Mucosa of descending colon (tissue), 3 donors: ENCODE measurements at regions not wholly inside any gene's neighbourhood (a gene's known extent, or its start where the extent isn't known, plus 50 kb on each side); places are given as distances from the start of the nearest gene placed in this dataset.
A peak's percentile ranks its signal among the peaks of the same experiment; 100 is the strongest.

ENCODE experiments used
- ATAC-seq: fragments of 200-7000 bp; cut with Tn5 transposase; one replicate; pipeline ENCODE4 v1.9.1; 2020; ENCODE audit warnings: mild to moderate bottlenecking, moderate library complexity
- DNase-seq, 3 donors: peaks; one replicate each; pipeline ENCODE4 v3.0.0-alpha.2; 2020
- H3K36me3 ChIP-seq: fragments of 200-600 bp; one replicate; pipeline ENCODE4 v1.8.0; 2021; ENCODE audit warnings: low read depth, mild to moderate bottlenecking
- H3K4me1 ChIP-seq: fragments of 200-600 bp; one replicate; pipeline ENCODE4 v1.8.0; 2021; ENCODE audit warnings: low read depth, mild to moderate bottlenecking
- H3K4me3 ChIP-seq: fragments of 200-600 bp; one replicate; pipeline ENCODE4 v1.8.0; 2021; ENCODE audit warnings: mild to moderate bottlenecking
- H3K9me3 ChIP-seq: fragments of 200-600 bp; one replicate; pipeline ENCODE4 v1.8.0; 2021; ENCODE audit warnings: mild to moderate bottlenecking
- intact Hi-C, 2 donors: fragments of 100-400 bp; cut with DNase I in 1 of 2; cut with micrococcal nuclease in 1 of 2; formaldehyde crosslinking; loops; one replicate each; pipeline versions ENCODE4 v1.11.0 to v1.11.1; 2022; cut with DNase I, micrococcal nuclease
- TF ChIP-seq, protein P1 (sequence below): fragments of 200-600 bp; IDR thresholded peaks from one replicate; pipeline ENCODE4 v1.8.0; 2022; ENCODE audit warnings: antibody characterized with exemption, mild to moderate bottlenecking
- donor health status: DM: no; HTN: no; CAD: no; lungs with moderate emphysema.
- donor health status: DM: no; HTN: no; CAD: no.
- donor health status: DM: no; HTN: yes; CAD: no.

DNA sequence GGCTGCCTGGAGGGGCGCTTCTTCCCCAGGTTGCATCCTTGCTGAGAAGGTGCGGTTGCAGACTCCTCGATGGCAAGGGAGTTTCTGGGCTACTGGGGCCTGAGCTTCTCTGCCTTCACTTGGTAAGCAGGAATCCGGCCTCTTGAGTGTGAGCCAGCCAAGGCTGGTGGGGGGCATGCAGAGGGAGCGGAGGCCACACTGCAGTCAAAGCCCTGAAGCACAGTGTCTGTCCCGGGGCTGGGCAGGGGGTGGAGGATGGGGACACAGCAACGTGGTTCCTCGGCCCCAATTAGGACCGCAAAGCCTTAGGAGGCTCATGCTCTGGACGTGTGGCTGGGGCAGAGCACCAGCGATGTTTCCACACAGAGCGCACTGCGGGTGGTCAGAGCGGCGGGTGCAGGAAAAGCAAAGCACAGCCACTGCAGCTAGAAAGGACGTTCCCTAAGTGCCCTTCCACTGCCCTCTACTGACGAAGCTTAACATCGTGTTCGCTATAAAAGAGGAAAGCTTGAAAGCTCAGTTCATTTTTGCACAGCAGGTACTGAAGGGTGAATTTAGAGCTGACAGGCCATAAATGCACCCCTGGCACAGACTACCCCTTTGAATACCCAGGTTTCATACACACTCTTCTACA, 60.7 kb upstream of the COG2 start:
- H3K9me3 ChIP-seq: no peaks in the 10 kb centered on the region
- no peak overlapping the region for H3K4me3 ChIP-seq
- no peaks in the 10 kb centered on the region for H3K36me3 ChIP-seq
- intact Hi-C loops: no loop called here
- TF ChIP-seq, protein P1, sequence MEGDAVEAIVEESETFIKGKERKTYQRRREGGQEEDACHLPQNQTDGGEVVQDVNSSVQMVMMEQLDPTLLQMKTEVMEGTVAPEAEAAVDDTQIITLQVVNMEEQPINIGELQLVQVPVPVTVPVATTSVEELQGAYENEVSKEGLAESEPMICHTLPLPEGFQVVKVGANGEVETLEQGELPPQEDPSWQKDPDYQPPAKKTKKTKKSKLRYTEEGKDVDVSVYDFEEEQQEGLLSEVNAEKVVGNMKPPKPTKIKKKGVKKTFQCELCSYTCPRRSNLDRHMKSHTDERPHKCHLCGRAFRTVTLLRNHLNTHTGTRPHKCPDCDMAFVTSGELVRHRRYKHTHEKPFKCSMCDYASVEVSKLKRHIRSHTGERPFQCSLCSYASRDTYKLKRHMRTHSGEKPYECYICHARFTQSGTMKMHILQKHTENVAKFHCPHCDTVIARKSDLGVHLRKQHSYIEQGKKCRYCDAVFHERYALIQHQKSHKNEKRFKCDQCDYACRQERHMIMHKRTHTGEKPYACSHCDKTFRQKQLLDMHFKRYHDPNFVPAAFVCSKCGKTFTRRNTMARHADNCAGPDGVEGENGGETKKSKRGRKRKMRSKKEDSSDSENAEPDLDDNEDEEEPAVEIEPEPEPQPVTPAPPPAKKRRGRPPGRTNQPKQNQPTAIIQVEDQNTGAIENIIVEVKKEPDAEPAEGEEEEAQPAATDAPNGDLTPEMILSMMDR: no peak
- no peaks in the 10 kb centered on the region for H3K4me1 ChIP-seq
- no peak for DNase-seq
- ATAC-seq: peak; percentile 28

DNA sequence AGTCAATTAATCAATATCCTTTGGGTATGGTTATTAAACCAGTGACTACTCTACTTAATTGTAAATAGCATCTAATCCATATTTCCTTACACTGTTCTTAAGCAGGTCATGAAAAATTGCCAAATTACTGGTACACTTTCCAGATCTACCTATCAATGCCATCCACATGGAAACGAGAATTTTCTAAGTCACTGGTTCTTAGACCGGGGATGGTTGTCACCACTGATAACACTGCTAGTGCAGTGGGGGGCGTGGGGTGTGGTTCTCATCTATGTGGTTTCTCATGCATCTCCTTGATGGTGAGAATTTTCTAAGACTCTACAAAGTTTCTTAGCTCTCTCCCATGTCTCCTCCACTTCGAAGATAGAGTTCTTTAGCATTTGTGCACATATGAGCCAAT, 63.7 kb upstream of the COG2 start:
- no peak for DNase-seq
- peaks cover 9% of the 10 kb centered on the region for H3K4me1 ChIP-seq
- intact Hi-C loops: no loop called here
- H3K4me3 ChIP-seq: no peak overlapping the region
- TF ChIP-seq, protein P1: no peak
- no peak for ATAC-seq
- H3K9me3 ChIP-seq: no peaks in the 10 kb centered on the region
- H3K36me3 ChIP-seq: no peaks in the 10 kb centered on the region

DNA sequence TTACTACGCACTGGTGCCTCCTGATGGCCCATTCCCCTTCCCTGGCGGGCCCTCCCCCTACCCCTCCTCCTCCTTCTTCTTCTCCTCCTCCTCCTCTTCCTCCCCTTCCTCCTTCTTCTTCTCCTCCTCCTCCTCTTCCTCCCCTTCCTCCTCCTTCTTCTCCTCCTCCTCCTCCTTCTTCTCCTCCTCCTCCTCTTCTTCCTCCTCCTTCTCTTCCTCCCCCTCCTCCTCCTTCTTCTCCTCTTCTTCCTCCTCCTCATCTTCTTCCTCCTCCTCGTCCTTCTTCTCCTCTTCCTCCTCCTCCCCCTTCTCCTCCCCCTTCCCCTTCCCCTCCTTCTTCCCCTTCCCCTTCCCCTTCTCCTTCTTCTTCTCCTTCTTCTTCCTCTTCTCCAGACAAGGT, 64.7 kb upstream of the COG2 start:
- Histone ChIP-seq H3K9me3 (no peaks in the 10 kb centered on the region), H3K4me3 (no peak overlapping the region), H3K36me3 (no peaks in the 10 kb centered on the region), H3K4me1 (peaks cover 18% of the 10 kb centered on the region)
- DNase-seq: no peak
- no peak for ATAC-seq
- intact Hi-C loops: no loop called here
- TF ChIP-seq, protein P1: no peak

DNA sequence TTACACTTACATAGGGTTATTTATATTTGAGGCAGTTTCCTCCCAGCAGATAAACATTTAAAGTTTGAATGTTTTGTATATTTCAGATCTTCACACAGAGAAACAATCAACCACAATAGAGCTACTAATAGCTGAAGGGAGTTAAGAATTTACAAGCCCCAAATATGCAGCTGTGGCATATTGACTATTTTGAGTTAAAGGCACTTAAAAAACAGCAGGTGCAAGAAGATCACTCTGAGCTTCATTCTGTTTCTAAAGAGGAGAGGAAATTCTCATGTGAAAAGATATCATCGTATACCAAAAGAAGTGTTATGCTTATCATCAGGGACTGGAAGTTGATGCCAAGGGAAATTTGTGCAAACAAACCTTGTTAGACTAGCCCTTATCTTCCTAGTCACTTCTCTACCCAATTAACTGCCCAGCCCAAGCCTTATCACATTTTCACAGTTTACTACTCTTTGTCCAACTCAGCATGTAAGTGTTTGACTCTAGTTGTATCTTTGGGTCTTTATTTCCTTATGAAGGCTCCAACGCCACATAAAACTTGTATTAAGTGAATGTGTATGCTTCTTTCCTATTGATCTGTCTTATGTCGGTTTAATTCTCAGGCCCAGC, 66.3 kb upstream of the COG2 start:
- ATAC-seq (peak; percentile 83), DNase-seq (peak in 1 of 3 donors; percentile 64)
- Histone ChIP-seq H3K4me1 (peaks cover 29% of the 10 kb centered on the region), H3K4me3 (no peak overlapping the region), H3K36me3 (no peaks in the 10 kb centered on the region), H3K9me3 (no peaks in the 10 kb centered on the region)
- TF ChIP-seq, protein P1: no peak
- intact Hi-C loops: no loop called here

DNA sequence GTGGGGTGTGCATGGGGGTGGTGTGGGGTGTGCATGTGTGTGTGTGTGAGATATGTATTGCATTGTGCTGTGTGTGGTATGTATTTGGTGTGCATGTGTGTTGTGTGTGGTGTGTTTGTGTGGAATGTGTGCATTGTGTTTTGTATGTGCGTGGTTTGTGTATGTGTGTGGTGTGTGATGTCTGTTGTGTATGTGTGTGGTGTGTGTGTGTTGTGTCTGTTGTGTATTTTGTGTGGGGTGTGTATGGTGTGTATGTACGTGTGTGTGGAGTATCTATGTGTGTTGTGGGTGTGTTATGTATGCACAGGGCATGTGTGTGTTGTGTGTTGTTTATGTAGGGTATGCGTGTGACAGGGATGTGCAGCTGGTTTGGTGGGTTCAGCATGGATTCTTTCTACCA, 67.8 kb upstream of the COG2 start:
- H3K9me3 ChIP-seq: no peaks in the 10 kb centered on the region
- no peak for ATAC-seq
- no peak overlapping the region for H3K4me3 ChIP-seq
- no peaks in the 10 kb centered on the region for H3K36me3 ChIP-seq
- DNase-seq: no peak
- intact Hi-C loops: no loop called here
- TF ChIP-seq, protein P1: no peak
- peaks cover 29% of the 10 kb centered on the region for H3K4me1 ChIP-seq
